ENCODE measurements at regions not wholly inside any gene's neighbourhood (a gene's known extent, or its start where the extent isn't known, plus 50 kb on each side); places are given as distances from the start of the nearest gene placed in this dataset.

GRCh38 chr2:219737270-219737691 is 109.9 kb downstream of the SLC4A3 start:
- TF ChIP-seq CTCF (IDR thresholded peaks at IDR 0.05) = no peak
- TF ChIP-seq POLR2A (IDR thresholded peaks at IDR 0.05) = no peak
- no peak for TF ChIP-seq POLR2AphosphoS5 (IDR thresholded peaks at IDR 0.05; ENCODE audit: insufficient read depth in 1 of 2, low read depth in 1 of 2)
